ENCODE measurements at regions not wholly inside any gene's neighbourhood (a gene's known extent, or its start where the extent isn't known, plus 50 kb on each side); places are given as distances from the start of the nearest gene placed in this dataset.

DNA sequence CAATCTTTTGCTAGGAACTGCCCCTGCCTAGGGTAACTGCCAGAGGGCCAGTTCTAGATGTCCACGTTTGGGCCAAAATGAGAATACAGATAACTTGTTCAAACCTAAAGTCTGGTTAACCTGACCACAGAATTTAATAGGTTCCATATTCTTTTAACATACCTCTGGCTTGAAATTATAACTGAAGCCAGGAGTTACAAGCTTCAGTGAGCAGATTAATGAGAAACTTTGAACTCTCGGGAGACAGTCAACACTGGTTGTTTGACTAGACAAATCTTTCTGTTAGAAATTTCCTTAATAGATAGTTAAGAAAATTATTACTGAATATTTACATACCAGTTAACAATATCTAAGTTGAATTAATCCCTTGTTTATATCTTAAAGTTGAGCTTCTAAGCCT is 110.0 kb upstream of the KLF7 start:
- WGBS (ENCODE audit: insufficient coverage), result 43% methylated on average over 1 of the region's 2 CpGs
- Histone ChIP-seq H3K9me3 (replicated peaks; ENCODE audit: control insufficient read depth, low read depth, low read length) (no peaks in the 10 kb centered on the region), H3K27me3 (ENCODE audit: control insufficient read depth, insufficient read depth, low read length) (no peaks in the 10 kb centered on the region), H3K4me3 (ENCODE audit: low read length) (no peak overlapping the region), H3K36me3 (ENCODE audit: control insufficient read depth, insufficient read depth, low read length) (no peaks in the 10 kb centered on the region), H3K4me1 (ENCODE audit: control insufficient read depth, insufficient read depth, low read length) (no peaks in the 10 kb centered on the region), H3K27ac (ENCODE audit: low read length) (no peak overlapping the region)
- DNase-seq, result no peak

DNA sequence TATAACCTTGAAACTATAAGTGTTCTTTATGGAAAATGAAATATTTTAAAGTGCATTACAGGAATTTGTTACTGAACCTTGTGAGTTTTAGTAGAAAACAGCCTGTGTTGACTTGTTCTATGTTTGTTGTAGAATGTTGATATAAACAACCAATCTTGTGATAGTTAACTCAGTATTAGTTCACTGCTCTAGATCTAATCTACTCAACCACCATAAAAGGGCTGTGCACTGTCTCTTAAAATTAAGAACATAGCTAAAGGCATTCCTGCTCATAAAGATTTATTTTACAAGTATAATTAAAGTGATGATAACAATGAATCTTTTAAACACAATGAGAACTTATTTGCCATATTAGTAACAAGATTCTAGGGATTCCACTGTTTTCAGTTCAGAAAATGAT is 110.5 kb upstream of the KLF7 start:
- Histone ChIP-seq H3K9me3 (replicated peaks; ENCODE audit: control insufficient read depth, low read depth, low read length) (no peaks in the 10 kb centered on the region), H3K36me3 (ENCODE audit: control insufficient read depth, insufficient read depth, low read length) (no peaks in the 10 kb centered on the region), H3K27me3 (ENCODE audit: control insufficient read depth, insufficient read depth, low read length) (no peaks in the 10 kb centered on the region), H3K4me1 (ENCODE audit: control insufficient read depth, insufficient read depth, low read length) (no peaks in the 10 kb centered on the region), H3K27ac (ENCODE audit: low read length) (no peak overlapping the region), H3K4me3 (ENCODE audit: low read length) (no peak overlapping the region)
- DNase-seq, result no peak

DNA sequence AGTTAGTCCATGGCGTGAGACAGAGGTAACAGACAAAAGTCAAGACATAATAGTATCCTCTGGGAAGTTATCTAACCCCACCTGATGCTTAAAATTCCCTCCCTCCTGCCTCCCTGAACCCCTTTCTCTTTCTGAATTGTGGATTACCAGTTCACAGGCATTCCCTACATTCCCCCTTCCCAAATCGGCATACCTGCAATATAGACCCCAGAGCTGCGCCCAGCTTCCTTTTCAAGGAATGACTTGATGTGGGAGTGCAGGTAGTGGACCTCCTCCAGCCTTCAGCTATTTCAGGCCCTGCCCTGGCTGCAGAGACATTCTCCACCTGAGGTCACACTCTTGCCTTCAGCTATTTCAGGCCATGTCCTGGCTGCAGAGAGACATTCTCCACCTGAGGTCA is 111.1 kb upstream of the KLF7 start:
- Histone ChIP-seq H3K9me3 (replicated peaks; ENCODE audit: control insufficient read depth, low read depth, low read length) (no peaks in the 10 kb centered on the region), H3K4me3 (ENCODE audit: low read length) (no peak overlapping the region), H3K36me3 (ENCODE audit: control insufficient read depth, insufficient read depth, low read length) (no peaks in the 10 kb centered on the region), H3K27me3 (ENCODE audit: control insufficient read depth, insufficient read depth, low read length) (no peaks in the 10 kb centered on the region), H3K27ac (ENCODE audit: low read length) (no peak overlapping the region), H3K4me1 (ENCODE audit: control insufficient read depth, insufficient read depth, low read length) (no peaks in the 10 kb centered on the region)
- no CpG with 5 or more reads among the region's 3 CpGs for WGBS (ENCODE audit: insufficient coverage)
- DNase-seq, result no peak

DNA sequence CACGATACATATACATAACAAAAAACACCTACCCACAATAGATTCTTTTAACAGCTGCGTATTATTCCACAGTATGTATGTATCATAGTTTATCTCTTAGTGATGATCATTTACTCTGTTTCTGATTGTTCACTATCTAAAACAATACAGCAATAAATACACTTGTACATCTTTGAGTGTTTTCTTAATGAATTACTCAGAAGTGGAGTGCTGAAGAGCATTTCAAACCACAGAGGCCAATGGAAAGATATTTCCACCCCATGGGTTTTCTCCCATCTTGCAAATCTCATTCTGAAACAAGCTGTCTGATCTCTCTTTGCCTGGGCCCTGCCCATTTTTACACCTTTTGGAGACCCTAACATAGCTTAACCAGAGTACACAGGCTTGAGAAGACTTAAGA is 113.8 kb upstream of the KLF7 start:
- peaks cover 1% of the 10 kb centered on the region for H3K4me1 ChIP-seq (ENCODE audit: control insufficient read depth, insufficient read depth, low read length)
- no peak overlapping the region for H3K27ac ChIP-seq (ENCODE audit: low read length)
- no peak overlapping the region for H3K4me3 ChIP-seq (ENCODE audit: low read length)
- whole genome bisulfite sequencing (ENCODE audit: insufficient coverage), result no CpG with 5 or more reads among the region's 2 CpGs
- H3K27me3 ChIP-seq (ENCODE audit: control insufficient read depth, insufficient read depth, low read length), result no peaks in the 10 kb centered on the region
- DNase-seq, result no peak
- no peaks in the 10 kb centered on the region for H3K9me3 ChIP-seq (replicated peaks; ENCODE audit: control insufficient read depth, low read depth, low read length)
- H3K36me3 ChIP-seq (ENCODE audit: control insufficient read depth, insufficient read depth, low read length), result no peaks in the 10 kb centered on the region

DNA sequence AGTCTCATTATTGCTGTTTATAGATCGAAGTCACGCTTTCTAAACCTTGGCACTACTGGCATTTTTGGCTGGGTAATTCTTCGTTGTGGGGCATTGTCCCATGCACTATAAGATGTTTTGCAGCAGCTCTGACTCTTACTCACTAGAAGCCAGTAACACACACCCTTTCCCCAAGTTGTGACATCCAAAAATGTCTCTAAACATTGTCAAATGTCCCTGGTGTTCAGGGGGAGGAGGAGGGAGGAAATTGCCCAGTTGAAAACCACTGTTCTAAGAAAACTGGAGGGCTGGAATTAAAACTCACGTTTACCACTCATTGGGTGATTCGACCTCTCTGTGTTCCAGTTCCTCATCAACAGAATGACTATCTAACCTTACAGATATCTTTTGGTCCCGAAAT is 115.7 kb upstream of the KLF7 start:
- H3K36me3 ChIP-seq (ENCODE audit: control insufficient read depth, insufficient read depth, low read length), result no peaks in the 10 kb centered on the region
- no peaks in the 10 kb centered on the region for H3K9me3 ChIP-seq (replicated peaks; ENCODE audit: control insufficient read depth, low read depth, low read length)
- H3K27ac ChIP-seq (ENCODE audit: low read length), result no peak overlapping the region
- H3K4me1 ChIP-seq (ENCODE audit: control insufficient read depth, insufficient read depth, low read length), result peaks cover 3% of the 10 kb centered on the region
- no peak overlapping the region for H3K4me3 ChIP-seq (ENCODE audit: low read length)
- DNase-seq, result no peak
- WGBS (ENCODE audit: insufficient coverage), result no CpG with 5 or more reads among the region's 6 CpGs
- H3K27me3 ChIP-seq (ENCODE audit: control insufficient read depth, insufficient read depth, low read length), result no peaks in the 10 kb centered on the region

DNA sequence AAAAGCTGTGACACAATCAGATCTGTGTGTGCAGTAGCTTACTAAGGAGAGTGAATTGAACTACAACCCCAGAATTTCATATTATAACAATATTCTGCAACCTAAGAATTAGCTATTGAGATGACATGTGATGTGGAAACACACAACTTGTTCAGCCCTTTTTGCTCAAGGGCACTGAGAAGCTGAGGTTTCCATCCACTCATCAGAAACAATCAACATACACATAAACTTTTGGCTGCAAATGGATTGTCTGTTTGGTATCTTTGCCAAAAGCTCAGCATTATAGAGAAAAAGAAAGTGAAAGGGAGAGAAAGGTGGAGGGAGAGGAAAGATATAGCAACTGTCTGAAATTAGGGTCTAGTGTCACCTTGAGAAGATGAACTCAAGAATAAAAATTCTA is 117.2 kb upstream of the KLF7 start:
- no peak overlapping the region for H3K27ac ChIP-seq (ENCODE audit: low read length)
- H3K27me3 ChIP-seq (ENCODE audit: control insufficient read depth, insufficient read depth, low read length), result no peaks in the 10 kb centered on the region
- H3K4me1 ChIP-seq (ENCODE audit: control insufficient read depth, insufficient read depth, low read length), result peaks cover 3% of the 10 kb centered on the region
- no peaks in the 10 kb centered on the region for H3K9me3 ChIP-seq (replicated peaks; ENCODE audit: control insufficient read depth, low read depth, low read length)
- no peak overlapping the region for H3K4me3 ChIP-seq (ENCODE audit: low read length)
- DNase-seq, result peak; percentile 38
- no peaks in the 10 kb centered on the region for H3K36me3 ChIP-seq (ENCODE audit: control insufficient read depth, insufficient read depth, low read length)

DNA sequence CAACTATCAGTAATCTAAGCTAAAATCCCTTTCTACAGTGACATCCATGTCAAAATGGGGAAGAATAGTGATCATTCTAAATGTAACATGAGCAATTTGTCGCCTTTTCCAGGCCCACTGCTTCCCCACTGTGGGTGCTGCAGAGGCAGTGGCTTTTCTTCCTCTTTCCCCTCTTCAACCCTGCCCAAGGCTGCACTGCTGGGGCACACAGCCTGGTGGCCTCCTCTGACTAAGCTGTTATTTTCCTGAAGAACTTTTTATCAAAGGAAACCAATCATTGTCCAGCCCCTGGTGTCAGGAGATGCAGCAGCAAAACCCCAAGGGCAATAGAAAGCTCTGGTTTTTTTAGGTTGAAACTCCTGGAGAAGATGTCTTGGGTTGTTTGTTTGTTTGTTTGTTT is 117.6 kb upstream of the KLF7 start:
- Histone ChIP-seq H3K4me1 (ENCODE audit: control insufficient read depth, insufficient read depth, low read length) (peaks cover 3% of the 10 kb centered on the region), H3K4me3 (ENCODE audit: low read length) (no peak overlapping the region), H3K36me3 (ENCODE audit: control insufficient read depth, insufficient read depth, low read length) (no peaks in the 10 kb centered on the region), H3K27me3 (ENCODE audit: control insufficient read depth, insufficient read depth, low read length) (no peaks in the 10 kb centered on the region), H3K9me3 (replicated peaks; ENCODE audit: control insufficient read depth, low read depth, low read length) (no peaks in the 10 kb centered on the region), H3K27ac (ENCODE audit: low read length) (no peak overlapping the region)
- 100% methylated on average over 1 of the region's 1 CpG for WGBS (ENCODE audit: insufficient coverage)
- DNase-seq, result peak; percentile 33

DNA sequence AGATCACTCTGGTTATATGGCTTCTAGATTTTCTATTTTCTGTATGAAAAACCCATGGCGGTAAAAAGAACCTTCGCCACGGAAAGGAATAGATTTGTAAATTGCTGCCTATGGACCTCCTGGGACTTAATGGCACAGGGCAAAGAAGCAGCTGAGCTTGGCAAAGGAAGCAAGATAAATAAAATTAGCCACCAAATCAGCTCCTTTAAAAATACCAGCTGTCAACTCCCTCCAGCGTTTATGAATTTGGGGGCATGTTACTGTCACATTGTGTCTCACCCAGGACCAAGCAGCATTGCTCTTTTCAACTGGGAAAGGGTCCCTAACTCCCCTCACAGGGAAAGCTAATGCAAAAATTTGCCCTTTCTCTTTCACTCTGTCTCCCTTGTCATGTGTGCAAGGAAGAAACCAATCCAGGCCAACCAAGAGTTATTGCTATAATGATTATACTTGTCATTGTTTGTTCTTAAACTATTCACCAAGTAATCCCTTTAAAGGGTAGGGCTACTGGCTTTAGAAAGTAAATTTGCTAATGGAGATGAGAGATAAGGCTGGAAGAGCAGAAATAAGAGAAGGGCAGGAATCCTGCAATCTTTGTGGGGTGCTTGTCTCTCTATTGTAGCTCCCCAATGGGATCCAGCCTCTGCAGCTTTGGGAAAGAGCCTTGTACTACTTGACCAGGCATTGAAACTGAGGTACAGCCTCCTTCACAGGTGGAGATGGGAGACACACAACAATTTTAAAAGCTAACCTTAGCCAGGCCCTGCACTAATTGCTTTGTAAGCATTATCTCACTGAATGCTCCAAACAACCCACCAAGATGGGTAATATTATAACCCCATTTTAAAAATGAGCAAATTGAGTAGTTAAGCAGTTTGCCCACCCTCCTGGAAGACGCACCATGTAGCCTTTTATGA is 119.1 kb upstream of the KLF7 start:
- no peaks in the 10 kb centered on the region for H3K27me3 ChIP-seq (ENCODE audit: control insufficient read depth, insufficient read depth, low read length)
- H3K4me1 ChIP-seq (ENCODE audit: control insufficient read depth, insufficient read depth, low read length), result peaks cover 7% of the 10 kb centered on the region
- H3K36me3 ChIP-seq (ENCODE audit: control insufficient read depth, insufficient read depth, low read length), result no peaks in the 10 kb centered on the region
- no peak for DNase-seq
- H3K27ac ChIP-seq (ENCODE audit: low read length), result no peak overlapping the region
- H3K9me3 ChIP-seq (replicated peaks; ENCODE audit: control insufficient read depth, low read depth, low read length), result no peaks in the 10 kb centered on the region
- H3K4me3 ChIP-seq (ENCODE audit: low read length), result no peak overlapping the region
- WGBS (ENCODE audit: insufficient coverage), result no CpG with 5 or more reads among the region's 5 CpGs

DNA sequence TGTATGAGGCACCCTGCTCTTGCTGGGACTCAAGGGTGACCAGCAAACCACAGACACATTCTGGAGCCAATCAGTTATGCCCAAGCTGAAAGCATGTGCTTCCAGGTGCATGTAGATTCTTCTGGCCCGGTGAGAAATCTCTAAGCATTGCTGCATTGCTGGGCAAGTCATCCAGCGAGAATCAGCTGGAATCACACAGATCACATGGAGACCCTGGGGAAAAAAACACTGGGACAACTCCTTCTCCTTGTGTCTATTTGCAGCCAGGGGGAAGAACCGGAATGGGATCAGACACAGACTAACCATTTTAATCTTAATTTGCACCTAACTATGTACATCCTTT is 119.7 kb upstream of the KLF7 start:
- Histone ChIP-seq H3K36me3 (ENCODE audit: control insufficient read depth, insufficient read depth, low read length) (no peaks in the 10 kb centered on the region), H3K9me3 (replicated peaks; ENCODE audit: control insufficient read depth, low read depth, low read length) (no peaks in the 10 kb centered on the region), H3K4me3 (ENCODE audit: low read length) (no peak overlapping the region), H3K27me3 (ENCODE audit: control insufficient read depth, insufficient read depth, low read length) (no peaks in the 10 kb centered on the region), H3K27ac (ENCODE audit: low read length) (no peak overlapping the region), H3K4me1 (ENCODE audit: control insufficient read depth, insufficient read depth, low read length) (peaks cover 7% of the 10 kb centered on the region)
- DNase-seq, result peak; percentile 25
- WGBS (ENCODE audit: insufficient coverage), result 63% methylated on average over 2 of the region's 3 CpGs

DNA sequence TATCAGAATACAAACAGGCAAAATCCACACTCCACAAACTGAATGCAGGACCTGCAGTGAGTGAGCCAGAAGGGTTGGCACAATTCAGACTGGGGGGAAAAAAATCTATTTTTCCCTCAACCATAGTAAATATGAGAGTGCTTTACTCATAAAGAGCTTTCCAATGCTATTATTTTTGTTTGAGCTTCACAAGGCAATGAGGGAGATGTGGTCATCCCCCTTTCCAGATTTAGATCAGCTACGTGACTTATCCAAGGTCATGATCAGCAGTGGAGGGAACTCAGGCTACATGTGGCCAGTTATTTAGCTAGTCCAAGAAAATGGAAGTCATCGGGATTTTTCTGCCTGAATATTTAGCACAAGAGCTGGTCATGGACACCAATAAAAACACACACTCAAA is 120.4 kb upstream of the KLF7 start:
- DNase-seq, result no peak
- H3K27me3 ChIP-seq (ENCODE audit: control insufficient read depth, insufficient read depth, low read length), result no peaks in the 10 kb centered on the region
- H3K4me3 ChIP-seq (ENCODE audit: low read length), result no peak overlapping the region
- 90% methylated on average over 1 of the region's 2 CpGs for WGBS (ENCODE audit: insufficient coverage)
- H3K36me3 ChIP-seq (ENCODE audit: control insufficient read depth, insufficient read depth, low read length), result no peaks in the 10 kb centered on the region
- no peaks in the 10 kb centered on the region for H3K9me3 ChIP-seq (replicated peaks; ENCODE audit: control insufficient read depth, low read depth, low read length)
- H3K27ac ChIP-seq (ENCODE audit: low read length), result no peak overlapping the region
- peaks cover 7% of the 10 kb centered on the region for H3K4me1 ChIP-seq (ENCODE audit: control insufficient read depth, insufficient read depth, low read length)

DNA sequence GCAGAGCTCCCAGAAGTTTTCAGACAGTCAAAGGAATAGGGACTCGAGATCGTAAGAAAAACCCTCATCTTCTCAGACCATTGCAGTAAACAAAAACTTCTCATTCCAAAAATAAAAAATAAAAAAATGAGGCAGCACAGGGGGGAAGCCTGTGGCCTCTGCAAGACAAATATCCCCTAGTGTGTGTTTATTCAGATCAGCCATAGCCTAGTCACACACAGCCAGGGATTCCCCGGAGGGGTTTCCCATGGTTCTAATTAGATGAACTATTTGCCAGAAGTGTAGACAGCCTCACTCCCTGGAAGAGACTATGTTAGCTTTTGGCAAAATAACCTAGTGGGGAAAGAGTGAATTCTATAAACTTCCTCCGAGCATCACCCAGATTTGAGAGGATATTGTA is 122.9 kb upstream of the KLF7 start:
- whole genome bisulfite sequencing (ENCODE audit: insufficient coverage), result no CpG with 5 or more reads among the region's 4 CpGs
- no peak overlapping the region for H3K4me3 ChIP-seq (ENCODE audit: low read length)
- H3K27ac ChIP-seq (ENCODE audit: low read length), result no peak overlapping the region
- H3K27me3 ChIP-seq (ENCODE audit: control insufficient read depth, insufficient read depth, low read length), result no peaks in the 10 kb centered on the region
- DNase-seq, result peak; percentile 30
- no peaks in the 10 kb centered on the region for H3K36me3 ChIP-seq (ENCODE audit: control insufficient read depth, insufficient read depth, low read length)
- H3K9me3 ChIP-seq (replicated peaks; ENCODE audit: control insufficient read depth, low read depth, low read length), result no peaks in the 10 kb centered on the region
- H3K4me1 ChIP-seq (ENCODE audit: control insufficient read depth, insufficient read depth, low read length), result peaks cover 7% of the 10 kb centered on the region

Measured in muscle of leg (tissue), 3 donors.